SH-SY5Y (cell line): ENCODE measurements at regions not wholly inside any gene's neighbourhood (a gene's known extent, or its start where the extent isn't known, plus 50 kb on each side); places are given as distances from the start of the nearest gene placed in this dataset.

Experiments
- GATA2 ChIP-seq: IDR thresholded peaks from 2 replicates; pipeline ENCODE4 v1.6.1; 2011; ENCODE audit warnings: mild to moderate bottlenecking, low read depth, low read length
- GATA3 ChIP-seq: IDR thresholded peaks from 2 replicates; pipeline ENCODE4 v1.6.1; 2011; ENCODE audit warnings: low read depth, mild to moderate bottlenecking, low read length, moderate library complexity

- TF ChIP-seq GATA2: no peak
- no peak for TF ChIP-seq GATA3
These were observed 84.2 kb downstream of the LBH start for GRCh38 chr2:30315391-30316063.
